ENCODE measurements at regions not wholly inside any gene's neighbourhood (a gene's known extent, or its start where the extent isn't known, plus 50 kb on each side); places are given as distances from the start of the nearest gene placed in this dataset.

DNA sequence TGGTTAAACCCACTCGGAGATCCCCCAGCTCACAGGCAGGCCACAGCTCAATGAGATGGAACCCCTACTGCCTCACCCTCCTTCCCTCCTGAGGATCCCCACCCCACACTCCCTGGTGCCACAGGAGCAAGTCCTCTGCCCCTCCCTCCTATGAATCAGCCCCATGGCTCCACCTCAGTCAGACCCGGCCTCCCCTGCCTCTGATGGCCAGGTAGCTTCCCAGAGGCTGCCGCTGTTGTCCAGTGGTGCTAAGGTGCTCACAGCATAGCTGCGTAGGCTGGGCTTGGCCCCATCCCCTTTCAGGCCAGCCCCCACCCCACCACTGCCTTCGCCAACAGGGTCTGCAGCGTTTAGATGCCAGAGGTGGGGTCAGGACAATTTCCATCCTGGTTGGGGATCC is 98.5 kb upstream of the IGSF21 start:
- TF ChIP-seq CTCF (IDR thresholded peaks at IDR 0.05) (no peak), POLR2A (IDR thresholded peaks at IDR 0.05) (no peak)
